Midbrain (tissue), 1 donor: ENCODE measurements at regions not wholly inside any gene's neighbourhood (a gene's known extent, or its start where the extent isn't known, plus 50 kb on each side); places are given as distances from the start of the nearest gene placed in this dataset.
"Not testable (repeated sequence)": the region's sequence is repeated elsewhere in the genome, so short reads cannot be mapped to it uniquely, and the experiment has no call there.

Experiments used
- DNase-seq: peaks from one replicate; lab custom pipeline; 2025; lab: John Stamatoyannopoulos, UW

- DNase-seq, result no peak
Measured at GRCh38 chr3:163450698-163451097, 1627.6 kb downstream of the SI start.

GRCh38 chr3:163438760-163439159 is 1639.5 kb downstream of the SI start:
- DNase-seq, result no peak

- DNase-seq, result no peak
Measured at GRCh38 chr3:163422671-163423070, 1655.6 kb downstream of the SI start.

- DNase-seq, result no peak
Measured at GRCh38 chr3:163391407-163392181, 1686.7 kb downstream of the SI start.

- DNase-seq, result no peak
Measured at GRCh38 chr3:163384383-163384782, 1693.9 kb downstream of the SI start.

- no peak for DNase-seq
Measured at GRCh38 chr3:163382183-163382582, 1696.1 kb downstream of the SI start.

- no peak for DNase-seq
Measured at GRCh38 chr3:163368168-163368567, 1710.1 kb downstream of the SI start.

- DNase-seq, result no peak
Measured at GRCh38 chr3:163364717-163365116, 1713.6 kb downstream of the SI start.

GRCh38 chr3:163362151-163362550 is 1716.1 kb downstream of the SI start:
- no peak for DNase-seq

- DNase-seq, result not testable (repeated sequence)
Measured at GRCh38 chr3:163361357-163361878, 1716.9 kb downstream of the SI start.

GRCh38 chr3:163347944-163348343 is 1730.4 kb downstream of the SI start:
- DNase-seq, result no peak

GRCh38 chr3:163335429-163335828 is 1742.9 kb downstream of the SI start:
- DNase-seq, result no peak

- DNase-seq, result no peak
Measured at GRCh38 chr3:163328680-163329079, 1749.6 kb downstream of the SI start.

- no peak for DNase-seq
Measured at GRCh38 chr3:163327086-163327485, 1751.2 kb downstream of the SI start.

GRCh38 chr3:163315786-163316185 is 1762.5 kb downstream of the SI start:
- DNase-seq, result no peak

GRCh38 chr3:163306405-163306804 is 1771.9 kb downstream of the SI start:
- no peak for DNase-seq

GRCh38 chr3:163273694-163274093 is 1777.1 kb downstream of the OTOL1 start:
- DNase-seq, result no peak

GRCh38 chr3:163266731-163267130 is 1770.1 kb downstream of the OTOL1 start:
- no peak for DNase-seq

- DNase-seq, result no peak
Measured at GRCh38 chr3:163261618-163262017, 1765.0 kb downstream of the OTOL1 start.

- DNase-seq, result no peak
Measured at GRCh38 chr3:163261056-163261455, 1764.4 kb downstream of the OTOL1 start.

GRCh38 chr3:163218336-163218735 is 1721.7 kb downstream of the OTOL1 start:
- DNase-seq, result no peak

GRCh38 chr3:163213838-163214237 is 1717.2 kb downstream of the OTOL1 start:
- DNase-seq, result no peak

GRCh38 chr3:163196815-163197374 is 1700.3 kb downstream of the OTOL1 start:
- DNase-seq, result no peak

GRCh38 chr3:163196245-163196644 is 1699.6 kb downstream of the OTOL1 start:
- no peak for DNase-seq
